Neutrophil (primary cell): ENCODE measurements at regions not wholly inside any gene's neighbourhood (a gene's known extent, or its start where the extent isn't known, plus 50 kb on each side); places are given as distances from the start of the nearest gene placed in this dataset.

Source experiments
- H3K27ac ChIP-seq: fragments of 200-600 bp; sonication (generic); 2 replicates; pipeline ENCODE4 v1.5.1; 2016; ENCODE audit warnings: mild to moderate bottlenecking, moderate library complexity
- H3K27me3 ChIP-seq: fragments of 200-600 bp; sonication (generic); 2 replicates; pipeline ENCODE4 v1.6.0; 2016; ENCODE audit warnings: mild to moderate bottlenecking
- H3K36me3 ChIP-seq: fragments of 200-600 bp; sonication (generic); 2 replicates; pipeline ENCODE4 v1.5.1; 2017
- H3K4me1 ChIP-seq, 2 experiments: fragments of 200-600 bp in 1 of 2; sonication (generic) in 1 of 2; 1 replicate in 1 of 2; 2 replicates in 1 of 2; pipeline versions ENCODE4 v1.5.1 to v1.6.1; 2013 to 2016; ENCODE audit warnings: low read depth in 1 of 2, low read length in 1 of 2, mild to moderate bottlenecking in 1 of 2, moderate library complexity in 1 of 2; ENCODE audit not compliant: control insufficient read depth in 1 of 2, insufficient read depth in 1 of 2
- H3K4me3 ChIP-seq, 2 experiments: fragments of 200-600 bp in 1 of 2; sonication (generic) in 1 of 2; 1 replicate in 1 of 2; 2 replicates in 1 of 2; pipeline ENCODE4 v1.5.1; 2013 to 2016; ENCODE audit warnings: low read depth in 1 of 2, low read length in 1 of 2, mild to moderate bottlenecking in 1 of 2, moderate library complexity in 1 of 2
- H3K9me3 ChIP-seq: fragments of 200-600 bp; sonication (generic); 2 replicates; pipeline ENCODE4 v1.5.1; 2016
- CTCF ChIP-seq: fragments of 200-600 bp; sonication (generic); IDR thresholded peaks from 2 replicates; pipeline ENCODE4 v1.5.1; 2016; ENCODE audit warnings: antibody characterized with exemption

DNA sequence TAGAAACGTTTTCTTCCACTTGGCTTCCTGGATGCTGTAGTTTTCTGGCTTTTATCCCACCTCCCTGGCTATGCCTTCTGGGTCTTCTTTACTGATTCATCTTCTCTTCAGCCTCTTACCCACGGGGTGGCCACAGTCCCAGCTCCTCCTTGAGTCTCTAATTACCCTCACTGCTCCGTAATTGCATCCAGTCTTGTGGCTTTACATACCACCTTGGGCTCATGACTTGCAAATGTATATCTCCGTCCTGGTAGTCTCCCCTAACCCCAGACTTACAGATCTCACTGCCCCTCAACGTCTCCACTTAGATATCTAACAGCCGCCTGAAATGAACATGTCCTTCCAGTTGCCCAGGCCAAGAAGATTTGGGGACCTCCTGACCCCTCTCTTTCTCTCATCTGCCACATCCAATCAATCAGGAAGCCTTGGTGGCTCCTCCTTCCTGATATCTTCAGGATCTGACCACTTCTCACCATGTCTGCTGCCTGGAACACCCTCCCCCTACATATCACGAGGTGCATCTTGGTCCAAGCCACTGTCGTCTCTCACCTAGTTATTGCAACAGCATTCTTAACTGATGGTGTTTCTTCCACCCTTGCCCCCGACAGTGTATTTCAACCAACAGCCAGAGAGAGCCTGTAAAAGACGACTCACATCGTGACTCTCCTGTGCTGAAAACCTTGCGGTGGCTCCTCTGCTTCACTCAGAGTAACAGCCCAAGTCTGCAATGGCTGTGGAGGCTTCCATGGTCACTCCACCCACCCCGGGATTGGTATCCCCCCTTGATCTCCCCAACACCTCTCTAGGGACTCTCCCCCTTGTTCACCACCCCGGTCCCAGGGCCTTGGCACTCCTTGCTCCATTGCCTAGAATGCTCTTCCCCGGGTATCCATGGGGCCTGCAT, 219.0 kb upstream of the POU3F1 start:
- no peak for TF ChIP-seq CTCF
- Histone ChIP-seq H3K36me3 (no peaks in the 10 kb centered on the region), H3K27ac (no peak overlapping the region), H3K4me1 (no peaks in the 10 kb centered on the region), H3K4me3 (no peak overlapping the region), H3K27me3 (peaks cover 62% of the 10 kb centered on the region), H3K9me3 (no peaks in the 10 kb centered on the region)

DNA sequence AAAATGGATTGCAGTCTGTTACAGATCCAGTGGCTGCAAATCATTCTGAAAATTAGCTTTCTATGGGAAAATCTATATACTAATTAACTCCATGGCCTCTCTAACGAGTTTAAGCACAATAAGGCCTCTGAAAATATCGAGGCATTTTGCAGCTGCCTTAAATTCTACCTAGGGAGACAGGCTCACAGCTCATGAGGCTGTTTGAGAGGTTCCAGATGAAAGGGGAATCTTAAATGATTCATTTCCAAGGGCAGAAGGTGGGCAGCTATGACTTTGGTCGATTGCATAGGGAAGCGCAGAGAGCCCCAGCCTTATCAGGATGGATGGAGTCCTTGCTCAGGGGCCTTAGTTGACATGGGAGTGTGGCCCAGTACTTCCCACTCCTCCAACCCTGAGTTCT, 216.8 kb upstream of the POU3F1 start:
- Histone ChIP-seq H3K9me3 (no peaks in the 10 kb centered on the region), H3K4me3 (no peak overlapping the region), H3K4me1 (no peaks in the 10 kb centered on the region), H3K36me3 (no peaks in the 10 kb centered on the region), H3K27ac (no peak overlapping the region), H3K27me3 (peaks cover 55% of the 10 kb centered on the region)
- TF ChIP-seq CTCF: no peak

GRCh38 chr1:38261574-38261973, 215.0 kb upstream of the POU3F1 start:
- H3K27ac ChIP-seq: no peak overlapping the region
- peaks cover 46% of the 10 kb centered on the region for H3K27me3 ChIP-seq
- no peak for TF ChIP-seq CTCF
- H3K4me3 ChIP-seq: no peak overlapping the region
- no peaks in the 10 kb centered on the region for H3K9me3 ChIP-seq
- no peaks in the 10 kb centered on the region for H3K4me1 ChIP-seq
- no peaks in the 10 kb centered on the region for H3K36me3 ChIP-seq

DNA sequence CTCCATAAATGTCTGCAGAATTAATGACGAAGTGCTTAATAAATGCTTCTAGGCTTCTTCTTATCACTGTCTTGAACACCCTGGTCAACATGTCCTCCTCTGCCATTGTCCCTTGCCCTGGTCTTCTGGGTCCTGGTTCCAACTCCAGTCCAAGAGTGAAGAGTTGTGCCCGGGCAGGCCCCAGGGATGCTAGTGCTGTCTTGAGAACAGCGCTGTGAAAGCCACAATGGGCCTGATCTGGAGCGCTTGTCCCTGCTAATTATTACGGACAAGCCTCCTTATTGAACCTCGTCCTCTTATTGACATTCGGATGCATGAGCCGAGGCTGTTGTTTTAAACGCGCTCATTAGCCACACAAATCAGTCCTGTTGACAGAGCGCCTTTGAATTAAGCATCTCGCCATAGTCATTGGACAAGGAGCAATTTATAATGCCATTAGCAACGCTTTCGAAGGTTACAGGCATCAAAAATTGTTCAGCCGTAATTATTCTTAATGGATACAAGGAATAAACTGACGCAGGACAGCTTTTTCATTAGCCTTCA, 211.6 kb upstream of the POU3F1 start:
- TF ChIP-seq CTCF: no peak
- H3K36me3 ChIP-seq: no peaks in the 10 kb centered on the region
- peaks cover 49% of the 10 kb centered on the region for H3K27me3 ChIP-seq
- H3K27ac ChIP-seq: no peak overlapping the region
- no peaks in the 10 kb centered on the region for H3K4me1 ChIP-seq
- no peaks in the 10 kb centered on the region for H3K9me3 ChIP-seq
- H3K4me3 ChIP-seq: no peak overlapping the region

- Histone ChIP-seq H3K36me3 (no peaks in the 10 kb centered on the region), H3K9me3 (no peaks in the 10 kb centered on the region), H3K4me3 (no peak overlapping the region), H3K27me3 (peaks cover 50% of the 10 kb centered on the region), H3K27ac (no peak overlapping the region), H3K4me1 (no peaks in the 10 kb centered on the region)
- no peak for TF ChIP-seq CTCF
Measured at GRCh38 chr1:38257374-38257773, 210.8 kb upstream of the POU3F1 start.
